ENCODE measurements at regions not wholly inside any gene's neighbourhood (a gene's known extent, or its start where the extent isn't known, plus 50 kb on each side); places are given as distances from the start of the nearest gene placed in this dataset.
A peak's percentile ranks its signal among the peaks of the same experiment; 100 is the strongest.
"Not testable (repeated sequence)": the region's sequence is repeated elsewhere in the genome, so short reads cannot be mapped to it uniquely, and the experiment has no call there.

- no peak for DNase-seq (ENCODE audit: low spot score)
Observed at GRCh38 chrX:136975684-136976470, 57.9 kb downstream of the GPR101 start.

DNA sequence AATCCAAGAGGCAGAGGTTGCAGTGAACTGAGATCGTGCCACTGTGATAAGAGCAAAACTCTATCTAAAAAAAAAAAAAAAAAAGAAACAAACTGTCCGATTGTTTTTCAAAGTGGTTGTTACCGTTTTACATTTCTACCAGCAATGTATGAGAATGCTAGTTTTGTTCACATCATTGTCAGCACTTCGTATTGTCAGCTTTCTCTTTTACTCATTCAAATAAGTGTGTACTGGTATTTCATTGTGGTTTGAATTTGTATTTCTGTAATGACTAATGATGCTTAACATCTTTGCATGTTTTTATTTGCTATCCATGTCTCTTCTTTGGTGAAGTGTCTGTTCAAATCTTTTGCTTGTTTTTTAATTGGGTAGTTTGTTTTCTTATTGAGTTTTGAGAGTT lies 65.8 kb downstream of the GPR101 start:
- DNase-seq (ENCODE audit: low spot score) = no peak

- DNase-seq (ENCODE audit: low spot score) = no peak
Observed at GRCh38 chrX:136963973-136964372, 69.8 kb downstream of the GPR101 start.

DNA sequence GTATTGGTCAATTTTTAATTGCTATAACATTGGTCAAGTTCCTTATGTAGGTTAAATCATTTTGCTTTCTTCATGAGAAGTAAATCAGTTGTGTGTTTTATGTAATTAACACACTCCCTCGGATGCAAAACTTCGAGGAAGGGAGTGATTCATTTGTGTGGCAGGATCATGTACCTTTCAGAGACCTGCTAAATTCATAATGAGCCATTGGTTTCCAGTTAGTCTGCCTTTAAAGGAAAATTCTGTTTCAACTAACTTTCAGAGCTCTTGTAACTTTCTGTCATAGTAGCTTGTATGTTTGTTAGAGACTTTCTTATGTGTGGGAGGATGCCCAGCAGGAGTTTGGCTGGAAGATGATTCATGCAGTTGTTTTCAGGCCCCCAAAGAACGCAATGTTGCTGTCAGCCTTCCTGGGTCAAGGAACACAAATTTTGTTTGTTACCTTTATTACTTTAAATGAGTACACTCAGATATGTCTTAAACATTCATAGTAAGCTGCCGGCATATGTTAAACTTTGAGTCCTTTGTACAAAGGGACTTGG lies 72.1 kb downstream of the GPR101 start:
- DNase-seq (ENCODE audit: low spot score) = no peak

GRCh38 chrX:136954930-136955329 lies 74.4 kb upstream of the RBMX start:
- DNase-seq (ENCODE audit: low spot score) = no peak

- DNase-seq (ENCODE audit: low spot score) = peak; percentile 11
Observed at GRCh38 chrX:136953867-136954787, 73.6 kb upstream of the RBMX start.

- no peak for DNase-seq (ENCODE audit: low spot score)
Observed at GRCh38 chrX:136950211-136950610, 69.7 kb upstream of the RBMX start.

DNA sequence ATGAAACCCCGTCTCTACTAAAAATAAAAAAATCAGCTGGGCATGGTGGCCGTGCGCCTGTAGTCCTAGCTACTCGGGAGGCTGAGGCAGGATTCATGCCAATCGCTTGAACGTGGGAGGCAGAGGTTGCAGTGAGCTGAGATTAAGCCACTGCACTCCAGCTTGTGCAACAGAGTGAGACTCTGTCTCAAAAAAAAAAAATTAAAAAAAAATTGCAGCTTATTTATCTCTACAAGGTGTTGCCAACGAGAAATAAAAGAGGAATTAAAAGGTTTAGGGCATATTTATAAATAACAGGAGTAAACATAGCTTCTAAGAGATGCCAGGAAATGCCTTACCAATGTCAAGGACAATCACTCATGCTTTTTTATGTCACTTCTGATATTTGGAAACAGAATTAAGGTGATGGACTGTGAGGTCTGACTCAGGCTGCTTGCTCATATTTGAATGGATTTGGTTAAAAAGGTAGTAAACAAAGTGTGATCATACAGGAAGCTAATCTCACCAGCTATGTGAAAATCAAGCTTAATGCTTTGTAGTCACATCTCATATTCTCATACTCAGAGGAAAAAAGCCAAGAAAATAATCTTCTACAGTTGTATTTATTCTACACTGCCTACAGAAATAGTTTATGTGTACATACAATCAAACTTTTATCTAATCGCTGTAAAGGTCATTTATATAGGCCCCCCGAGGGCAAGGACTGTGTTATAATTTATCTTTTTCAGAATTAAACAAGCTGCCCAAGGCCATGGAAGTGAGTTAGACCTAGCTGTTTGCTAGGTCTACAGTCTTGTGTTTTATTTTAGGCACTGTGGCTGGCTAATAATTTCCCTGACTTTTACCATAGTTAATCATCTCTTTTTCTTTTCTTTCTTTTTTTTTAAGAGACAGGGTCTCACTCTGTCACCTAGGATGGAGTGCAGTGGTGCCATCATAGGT lies 61.1 kb upstream of the RBMX start:
- DNase-seq (ENCODE audit: low spot score) = no peak

- no peak for DNase-seq (ENCODE audit: low spot score)
Observed at GRCh38 chrX:136936183-136936549, 55.6 kb upstream of the RBMX start.

- not testable (repeated sequence) for DNase-seq (ENCODE audit: low spot score)
Observed at GRCh38 chrX:136935533-136936182, 55.1 kb upstream of the RBMX start.

DNA sequence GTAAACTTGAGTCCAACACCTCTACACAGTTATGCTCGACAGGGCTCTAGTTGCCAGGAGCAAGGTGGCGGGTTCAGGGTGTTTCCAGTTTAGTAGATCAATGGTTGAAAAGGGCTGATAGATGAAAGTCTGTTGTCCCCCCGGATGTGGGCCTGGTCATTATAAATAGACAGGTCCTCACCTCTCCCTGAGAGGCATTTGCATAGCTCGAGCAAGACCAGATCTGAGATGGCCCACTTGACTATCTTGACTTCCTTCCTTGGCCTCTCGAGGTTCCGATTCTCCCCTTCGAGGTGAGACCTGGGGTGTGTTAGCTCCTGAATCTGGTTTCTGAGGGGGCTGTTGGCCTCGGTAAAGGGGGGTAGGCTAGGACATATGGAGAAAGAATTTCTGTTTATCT lies 54.1 kb upstream of the RBMX start:
- DNase-seq (ENCODE audit: low spot score) = not testable (repeated sequence)

- DNase-seq (ENCODE audit: low spot score) = no peak
Observed at GRCh38 chrX:136933611-136934145, 53.2 kb upstream of the RBMX start.

- DNase-seq (ENCODE audit: low spot score) = no peak
Observed at GRCh38 chrX:136931661-136932060, 51.1 kb upstream of the RBMX start.

Measured in HuH-7.5 (cell line).